ENCODE measurements at regions not wholly inside any gene's neighbourhood (a gene's known extent, or its start where the extent isn't known, plus 50 kb on each side); places are given as distances from the start of the nearest gene placed in this dataset.

- no peak overlapping the region for H3K4me3 ChIP-seq (ENCODE audit: low read depth in 1 of 5, low read length in 5 of 5)
- H3K9me3 ChIP-seq (ENCODE audit: control insufficient read depth in 5 of 5, low read length in 5 of 5): peaks cover 2 to 23% (median 8%) of the 10 kb centered on the region in 5 donors
- no peak overlapping the region for H3K9ac ChIP-seq (ENCODE audit: low read length in 5 of 5)
- no peaks in the 10 kb centered on the region for H3K36me3 ChIP-seq (ENCODE audit: control insufficient read depth in 5 of 5, insufficient read depth in 5 of 5, low read length in 5 of 5)
- no peak overlapping the region for H3K27ac ChIP-seq (ENCODE audit: low read depth, low read length)
- no peaks in the 10 kb centered on the region for H3K4me1 ChIP-seq (ENCODE audit: control insufficient read depth in 5 of 5, insufficient read depth in 5 of 5, low read length in 5 of 5)
- H3K27me3 ChIP-seq (ENCODE audit: control insufficient read depth in 5 of 5, insufficient read depth in 4 of 5, low read length in 5 of 5): no peaks in the 10 kb centered on the region
These were observed 316.1 kb upstream of the SEL1L start for GRCh38 chr14:81849714-81850113.

GRCh38 chr14:81855007-81855406 is 321.4 kb upstream of the SEL1L start:
- H3K36me3 ChIP-seq (ENCODE audit: control insufficient read depth in 5 of 5, insufficient read depth in 5 of 5, low read length in 5 of 5): no peaks in the 10 kb centered on the region
- no peak overlapping the region for H3K4me3 ChIP-seq (ENCODE audit: low read depth in 1 of 5, low read length in 5 of 5)
- no peak overlapping the region for H3K9ac ChIP-seq (ENCODE audit: low read length in 5 of 5)
- no peaks in the 10 kb centered on the region for H3K27me3 ChIP-seq (ENCODE audit: control insufficient read depth in 5 of 5, insufficient read depth in 4 of 5, low read length in 5 of 5)
- peaks cover 0 to 7% (median 0%) of the 10 kb centered on the region in 5 donors for H3K4me1 ChIP-seq (ENCODE audit: control insufficient read depth in 5 of 5, insufficient read depth in 5 of 5, low read length in 5 of 5)
- H3K27ac ChIP-seq (ENCODE audit: low read depth, low read length): no peak overlapping the region
- peaks cover 5 to 13% (median 9%) of the 10 kb centered on the region in 5 donors for H3K9me3 ChIP-seq (ENCODE audit: control insufficient read depth in 5 of 5, low read length in 5 of 5)

DNA sequence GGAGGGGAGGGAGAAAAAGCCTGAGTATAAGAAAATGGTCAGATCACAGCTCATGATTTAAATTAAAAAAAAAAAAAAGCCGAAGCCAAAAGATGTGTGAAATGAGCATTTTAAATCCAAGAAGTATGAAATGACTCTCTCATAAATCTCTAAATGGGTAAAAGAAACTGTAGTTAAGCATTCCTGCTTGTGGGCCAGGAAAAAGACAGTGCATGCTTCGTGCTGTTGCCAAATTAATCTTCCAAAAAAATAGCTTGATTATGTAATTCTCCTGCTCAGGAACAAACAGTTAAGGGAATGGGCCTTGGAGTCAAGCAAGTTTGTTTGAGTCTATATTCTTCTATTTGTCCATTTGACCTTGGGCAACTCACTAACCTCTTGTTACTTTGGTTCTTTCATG is 325.4 kb upstream of the SEL1L start:
- no peak overlapping the region for H3K9ac ChIP-seq (ENCODE audit: low read length in 5 of 5)
- H3K9me3 ChIP-seq (ENCODE audit: control insufficient read depth in 5 of 5, low read length in 5 of 5): peaks cover 5 to 13% (median 9%) of the 10 kb centered on the region in 5 donors
- H3K27ac ChIP-seq (ENCODE audit: low read depth, low read length): no peak overlapping the region
- H3K27me3 ChIP-seq (ENCODE audit: control insufficient read depth in 5 of 5, insufficient read depth in 4 of 5, low read length in 5 of 5): no peaks in the 10 kb centered on the region
- H3K4me3 ChIP-seq (ENCODE audit: low read depth in 1 of 5, low read length in 5 of 5): no peak overlapping the region
- H3K4me1 ChIP-seq (ENCODE audit: control insufficient read depth in 5 of 5, insufficient read depth in 5 of 5, low read length in 5 of 5): peaks cover 0 to 7% (median 0%) of the 10 kb centered on the region in 5 donors
- H3K36me3 ChIP-seq (ENCODE audit: control insufficient read depth in 5 of 5, insufficient read depth in 5 of 5, low read length in 5 of 5): no peaks in the 10 kb centered on the region

DNA sequence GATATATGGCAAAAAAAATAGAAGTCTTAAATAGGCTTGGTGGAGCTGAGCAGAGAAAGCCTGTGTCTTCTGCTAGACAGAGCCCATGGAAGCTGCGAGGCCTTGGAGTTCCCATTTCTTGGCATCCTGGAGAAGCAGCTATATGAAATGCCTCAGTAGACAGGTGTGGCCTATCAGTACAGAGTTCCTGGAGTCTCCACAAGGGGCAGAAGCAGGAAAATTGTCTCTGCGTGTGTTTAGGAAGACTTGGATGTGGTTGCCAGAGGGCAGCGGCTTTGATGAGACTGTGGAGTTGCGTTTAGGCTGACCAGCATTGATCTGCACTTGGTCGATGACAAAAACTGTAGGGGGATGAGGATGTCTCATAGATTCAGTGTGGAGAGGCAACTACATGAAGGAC is 334.5 kb upstream of the SEL1L start:
- Histone ChIP-seq H3K9me3 (ENCODE audit: control insufficient read depth in 5 of 5, low read length in 5 of 5) (no peaks in the 10 kb centered on the region), H3K36me3 (ENCODE audit: control insufficient read depth in 5 of 5, insufficient read depth in 5 of 5, low read length in 5 of 5) (no peaks in the 10 kb centered on the region), H3K4me1 (ENCODE audit: control insufficient read depth in 5 of 5, insufficient read depth in 5 of 5, low read length in 5 of 5) (no peaks in the 10 kb centered on the region), H3K27ac (ENCODE audit: low read depth, low read length) (no peak overlapping the region), H3K9ac (ENCODE audit: low read length in 5 of 5) (no peak overlapping the region), H3K4me3 (ENCODE audit: low read depth in 1 of 5, low read length in 5 of 5) (no peak overlapping the region), H3K27me3 (ENCODE audit: control insufficient read depth in 5 of 5, insufficient read depth in 4 of 5, low read length in 5 of 5) (no peaks in the 10 kb centered on the region)

DNA sequence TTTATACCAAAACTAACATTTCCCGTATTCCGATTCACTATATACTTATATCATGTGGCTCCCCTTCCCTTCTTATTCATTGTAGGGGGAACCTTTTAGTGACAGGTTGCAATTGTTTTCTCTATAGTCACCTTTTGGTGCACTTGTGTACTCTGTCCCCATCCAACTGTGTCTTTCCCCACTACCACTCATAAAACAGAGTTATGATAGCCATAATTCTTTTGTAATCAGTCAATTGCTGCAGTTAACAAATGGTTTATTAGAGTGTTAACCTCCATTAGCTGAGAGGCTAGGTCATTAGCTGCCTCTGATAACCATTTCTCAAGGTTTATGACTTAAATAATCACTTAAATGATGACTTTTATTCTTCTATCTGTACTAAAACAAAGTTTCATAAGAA is 338.1 kb upstream of the SEL1L start:
- no peaks in the 10 kb centered on the region for H3K36me3 ChIP-seq (ENCODE audit: control insufficient read depth in 5 of 5, insufficient read depth in 5 of 5, low read length in 5 of 5)
- no peak overlapping the region for H3K4me3 ChIP-seq (ENCODE audit: low read depth in 1 of 5, low read length in 5 of 5)
- no peak overlapping the region for H3K9ac ChIP-seq (ENCODE audit: low read length in 5 of 5)
- H3K9me3 ChIP-seq (ENCODE audit: control insufficient read depth in 5 of 5, low read length in 5 of 5): peaks cover 0 to 5% (median under 1%) of the 10 kb centered on the region in 5 donors
- no peaks in the 10 kb centered on the region for H3K27me3 ChIP-seq (ENCODE audit: control insufficient read depth in 5 of 5, insufficient read depth in 4 of 5, low read length in 5 of 5)
- H3K27ac ChIP-seq (ENCODE audit: low read depth, low read length): no peak overlapping the region
- H3K4me1 ChIP-seq (ENCODE audit: control insufficient read depth in 5 of 5, insufficient read depth in 5 of 5, low read length in 5 of 5): no peaks in the 10 kb centered on the region

GRCh38 chr14:81884382-81884781 is 350.7 kb upstream of the SEL1L start:
- H3K36me3 ChIP-seq (ENCODE audit: control insufficient read depth in 5 of 5, insufficient read depth in 5 of 5, low read length in 5 of 5): no peaks in the 10 kb centered on the region
- H3K9ac ChIP-seq (ENCODE audit: low read length in 5 of 5): no peak overlapping the region
- no peaks in the 10 kb centered on the region for H3K9me3 ChIP-seq (ENCODE audit: control insufficient read depth in 5 of 5, low read length in 5 of 5)
- no peak overlapping the region for H3K4me3 ChIP-seq (ENCODE audit: low read depth in 1 of 5, low read length in 5 of 5)
- H3K27ac ChIP-seq (ENCODE audit: low read depth, low read length): no peak overlapping the region
- H3K27me3 ChIP-seq (ENCODE audit: control insufficient read depth in 5 of 5, insufficient read depth in 4 of 5, low read length in 5 of 5): no peaks in the 10 kb centered on the region
- H3K4me1 ChIP-seq (ENCODE audit: control insufficient read depth in 5 of 5, insufficient read depth in 5 of 5, low read length in 5 of 5): no peaks in the 10 kb centered on the region

- H3K4me3 ChIP-seq (ENCODE audit: low read depth in 1 of 5, low read length in 5 of 5): no peak overlapping the region
- no peak overlapping the region for H3K9ac ChIP-seq (ENCODE audit: low read length in 5 of 5)
- H3K36me3 ChIP-seq (ENCODE audit: control insufficient read depth in 5 of 5, insufficient read depth in 5 of 5, low read length in 5 of 5): no peaks in the 10 kb centered on the region
- H3K27me3 ChIP-seq (ENCODE audit: control insufficient read depth in 5 of 5, insufficient read depth in 4 of 5, low read length in 5 of 5): no peaks in the 10 kb centered on the region
- H3K4me1 ChIP-seq (ENCODE audit: control insufficient read depth in 5 of 5, insufficient read depth in 5 of 5, low read length in 5 of 5): peaks cover 0 to 7% (median 0%) of the 10 kb centered on the region in 5 donors
- no peaks in the 10 kb centered on the region for H3K9me3 ChIP-seq (ENCODE audit: control insufficient read depth in 5 of 5, low read length in 5 of 5)
- H3K27ac ChIP-seq (ENCODE audit: low read depth, low read length): no peak overlapping the region
These were observed 352.9 kb upstream of the SEL1L start for GRCh38 chr14:81886588-81886987.

DNA sequence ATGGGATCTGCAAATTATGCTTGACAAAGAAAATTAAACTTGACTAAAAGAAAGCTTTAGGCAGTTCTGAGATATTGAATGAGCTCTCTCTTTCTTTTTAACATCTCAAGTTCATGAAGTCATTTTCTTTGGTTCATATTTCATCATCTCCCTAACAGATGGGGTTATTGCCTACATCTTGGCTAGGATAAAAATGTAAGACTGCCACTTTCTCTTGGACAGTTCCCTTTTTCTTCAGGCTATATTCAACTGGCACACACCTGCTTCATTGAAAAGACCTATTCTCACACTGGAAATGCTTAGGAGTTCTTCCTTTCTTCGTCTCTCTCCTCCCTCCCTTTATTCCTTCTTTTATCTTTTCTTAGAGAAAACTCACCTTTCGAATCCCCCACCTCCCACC is 355.9 kb upstream of the SEL1L start:
- Histone ChIP-seq H3K27ac (ENCODE audit: low read depth, low read length) (peak overlapping the region; percentile 41), H3K9ac (ENCODE audit: low read length in 5 of 5) (no peak overlapping the region), H3K4me1 (ENCODE audit: control insufficient read depth in 5 of 5, insufficient read depth in 5 of 5, low read length in 5 of 5) (peaks cover 0 to 7% (median 0%) of the 10 kb centered on the region in 5 donors), H3K36me3 (ENCODE audit: control insufficient read depth in 5 of 5, insufficient read depth in 5 of 5, low read length in 5 of 5) (no peaks in the 10 kb centered on the region), H3K9me3 (ENCODE audit: control insufficient read depth in 5 of 5, low read length in 5 of 5) (no peaks in the 10 kb centered on the region), H3K27me3 (ENCODE audit: control insufficient read depth in 5 of 5, insufficient read depth in 4 of 5, low read length in 5 of 5) (no peaks in the 10 kb centered on the region), H3K4me3 (ENCODE audit: low read depth in 1 of 5, low read length in 5 of 5) (no peak overlapping the region)

- no peaks in the 10 kb centered on the region for H3K36me3 ChIP-seq (ENCODE audit: control insufficient read depth in 5 of 5, insufficient read depth in 5 of 5, low read length in 5 of 5)
- H3K27ac ChIP-seq (ENCODE audit: low read depth, low read length): peak overlapping the region; percentile 41
- H3K9ac ChIP-seq (ENCODE audit: low read length in 5 of 5): no peak overlapping the region
These were observed 356.4 kb upstream of the SEL1L start for GRCh38 chr14:81890020-81890419.

DNA sequence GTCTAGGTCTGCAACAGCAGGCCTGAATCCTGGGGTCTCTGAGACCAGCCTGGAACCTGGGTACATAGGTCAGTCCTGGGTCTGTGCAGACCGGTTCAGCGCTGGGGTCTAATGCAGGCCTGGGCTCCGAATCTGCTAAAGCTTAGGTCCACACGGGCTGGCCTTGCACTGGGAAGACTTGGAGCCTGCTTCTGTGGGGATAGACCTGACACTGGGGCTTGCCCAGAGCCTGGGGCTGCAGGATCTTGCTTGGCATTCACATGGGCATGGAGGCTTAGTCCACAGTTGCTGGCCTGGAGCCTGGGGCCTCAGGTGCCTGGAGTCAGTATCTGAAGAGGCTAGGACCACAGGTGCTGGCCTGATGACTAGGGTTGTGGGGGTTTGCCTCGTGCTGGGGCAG is 369.8 kb upstream of the SEL1L start:
- Histone ChIP-seq H3K9me3 (ENCODE audit: control insufficient read depth in 5 of 5, low read length in 5 of 5) (peaks cover 2 to 21% (median 14%) of the 10 kb centered on the region in 5 donors), H3K36me3 (ENCODE audit: control insufficient read depth in 5 of 5, insufficient read depth in 5 of 5, low read length in 5 of 5) (no peaks in the 10 kb centered on the region), H3K27ac (ENCODE audit: low read depth, low read length) (no peak overlapping the region), H3K9ac (ENCODE audit: low read length in 5 of 5) (no peak overlapping the region), H3K4me1 (ENCODE audit: control insufficient read depth in 5 of 5, insufficient read depth in 5 of 5, low read length in 5 of 5) (no peaks in the 10 kb centered on the region), H3K27me3 (ENCODE audit: control insufficient read depth in 5 of 5, insufficient read depth in 4 of 5, low read length in 5 of 5) (no peaks in the 10 kb centered on the region), H3K4me3 (ENCODE audit: low read depth in 1 of 5, low read length in 5 of 5) (no peak overlapping the region)

More at GRCh38 chr14:81890020-81890419, 356.4 kb upstream of the SEL1L start:
- Histone ChIP-seq H3K9me3 (ENCODE audit: control insufficient read depth in 5 of 5, low read length in 5 of 5) (no peaks in the 10 kb centered on the region), H3K4me3 (ENCODE audit: low read depth in 1 of 5, low read length in 5 of 5) (no peak overlapping the region), H3K27me3 (ENCODE audit: control insufficient read depth in 5 of 5, insufficient read depth in 4 of 5, low read length in 5 of 5) (no peaks in the 10 kb centered on the region), H3K4me1 (ENCODE audit: control insufficient read depth in 5 of 5, insufficient read depth in 5 of 5, low read length in 5 of 5) (peaks cover 0 to 7% (median 0%) of the 10 kb centered on the region in 5 donors)

- Histone ChIP-seq H3K9me3 (ENCODE audit: control insufficient read depth in 5 of 5, low read length in 5 of 5) (no peaks in the 10 kb centered on the region), H3K36me3 (ENCODE audit: control insufficient read depth in 5 of 5, insufficient read depth in 5 of 5, low read length in 5 of 5) (no peaks in the 10 kb centered on the region), H3K4me1 (ENCODE audit: control insufficient read depth in 5 of 5, insufficient read depth in 5 of 5, low read length in 5 of 5) (peaks cover 0 to 4% (median 0%) of the 10 kb centered on the region in 5 donors), H3K27me3 (ENCODE audit: control insufficient read depth in 5 of 5, insufficient read depth in 4 of 5, low read length in 5 of 5) (no peaks in the 10 kb centered on the region), H3K27ac (ENCODE audit: low read depth, low read length) (no peak overlapping the region), H3K4me3 (ENCODE audit: low read depth in 1 of 5, low read length in 5 of 5) (no peak overlapping the region), H3K9ac (ENCODE audit: low read length in 5 of 5) (no peak overlapping the region)
These were observed 393.4 kb upstream of the SEL1L start for GRCh38 chr14:81927070-81927469.
